IPS DF 6.9 (cell line): ENCODE measurements at regions not wholly inside any gene's neighbourhood (a gene's known extent, or its start where the extent isn't known, plus 50 kb on each side); places are given as distances from the start of the nearest gene placed in this dataset.

Experiments
- DNase-seq: peaks from one replicate; pipeline ENCODE4 v3.0.0-alpha.2; 2013; ENCODE audit warnings: low read depth, low spot score
- H3K27ac ChIP-seq: one replicate; pipeline ENCODE4 v1.5.1; 2013; ENCODE audit warnings: low read length, control low read depth
- H3K27me3 ChIP-seq: 2 replicates; pipeline ENCODE4 v1.6.1; 2013; ENCODE audit warnings: mild to moderate bottlenecking, low read length; ENCODE audit not compliant: control insufficient read depth, insufficient read depth
- H3K36me3 ChIP-seq: 2 replicates; pipeline ENCODE4 v1.6.1; 2013; ENCODE audit warnings: low read length; ENCODE audit not compliant: control insufficient read depth, insufficient read depth
- H3K4me1 ChIP-seq: 2 replicates; pipeline ENCODE4 v1.6.1; 2013; ENCODE audit warnings: low read length; ENCODE audit not compliant: control insufficient read depth, insufficient read depth
- H3K4me3 ChIP-seq: 2 replicates; pipeline ENCODE4 v1.5.1; 2013; ENCODE audit warnings: mild to moderate bottlenecking, low read length
- H3K9me3 ChIP-seq: 2 replicates; pipeline ENCODE4 v1.6.1; 2013; ENCODE audit warnings: low read length, inconsistent platforms; ENCODE audit not compliant: control insufficient read depth, insufficient read depth
- whole genome bisulfite sequencing: extraction: QIAGEN DNeasy Blood & Tissue Kit; methylation state at CpG from one replicate; pipeline ENCODE4 v1.1.7; 2013; ENCODE audit warnings: mixed read lengths, missing lambda C conversion rate; ENCODE audit not compliant: insufficient read length, insufficient coverage; 5-methylcytosine and 5-hydroxymethylcytosine counted together

DNA sequence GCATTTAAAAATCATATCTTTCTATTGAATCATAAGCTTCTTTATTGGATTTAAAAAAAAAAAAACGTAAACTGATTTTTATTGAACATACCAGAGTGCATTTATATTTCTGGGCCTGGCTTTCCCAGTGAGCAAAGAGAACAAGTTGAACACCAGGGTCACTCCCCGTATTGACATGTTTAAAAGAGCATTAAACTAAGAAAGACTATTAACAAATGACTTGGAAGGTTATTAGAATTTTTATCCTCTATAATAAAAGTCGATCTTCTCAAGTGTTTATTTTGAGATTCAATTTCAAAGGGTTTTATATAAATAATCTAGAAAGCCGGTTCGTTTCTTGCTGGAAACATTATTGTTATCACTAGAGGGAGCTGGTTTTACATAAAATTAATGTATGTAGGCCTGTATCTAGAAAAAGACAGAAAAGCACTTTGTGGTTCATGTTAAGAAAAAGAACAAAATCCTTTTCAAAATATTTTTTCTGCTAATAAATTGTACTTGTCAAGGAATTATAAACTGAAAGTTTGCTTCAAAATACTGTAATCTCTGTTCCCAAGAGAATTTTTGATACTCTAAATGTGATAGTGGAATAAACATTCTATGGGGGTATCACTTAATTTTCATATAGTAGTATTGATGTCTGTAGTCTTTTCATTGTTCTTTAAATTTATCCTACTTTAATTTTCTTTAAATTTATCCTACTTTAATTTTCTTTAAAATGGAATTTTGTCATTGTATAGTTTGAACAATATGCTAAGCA lies 321.8 kb upstream of the MME start:
- no CpG with 5 or more reads among the region's 5 CpGs for WGBS
- Histone ChIP-seq H3K27me3 (no peaks in the 10 kb centered on the region), H3K4me3 (no peak overlapping the region), H3K27ac (no peak overlapping the region), H3K9me3 (no peaks in the 10 kb centered on the region), H3K4me1 (no peaks in the 10 kb centered on the region), H3K36me3 (no peaks in the 10 kb centered on the region)
- no peak for DNase-seq

DNA sequence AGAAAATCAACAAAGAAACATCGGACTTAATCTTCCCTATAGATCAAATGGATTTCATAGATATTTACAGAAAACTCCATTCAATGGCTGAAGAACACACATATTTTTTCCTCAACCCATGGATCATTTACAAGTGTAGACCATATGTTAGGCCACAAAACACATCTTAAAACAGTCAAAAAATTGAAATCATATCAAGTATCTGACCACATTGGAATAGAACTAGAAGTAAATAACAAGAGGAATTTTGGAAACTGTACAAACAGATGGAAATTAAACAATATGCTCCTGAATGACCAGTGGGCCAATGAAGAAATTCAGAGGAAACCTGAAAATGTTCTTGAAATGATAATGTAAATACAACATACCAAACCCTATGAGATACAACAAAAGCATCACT lies 323.1 kb upstream of the GPR149 start:
- no peaks in the 10 kb centered on the region for H3K4me1 ChIP-seq
- WGBS, result no CpG with 5 or more reads among the region's 1 CpG
- no peak for DNase-seq

DNA sequence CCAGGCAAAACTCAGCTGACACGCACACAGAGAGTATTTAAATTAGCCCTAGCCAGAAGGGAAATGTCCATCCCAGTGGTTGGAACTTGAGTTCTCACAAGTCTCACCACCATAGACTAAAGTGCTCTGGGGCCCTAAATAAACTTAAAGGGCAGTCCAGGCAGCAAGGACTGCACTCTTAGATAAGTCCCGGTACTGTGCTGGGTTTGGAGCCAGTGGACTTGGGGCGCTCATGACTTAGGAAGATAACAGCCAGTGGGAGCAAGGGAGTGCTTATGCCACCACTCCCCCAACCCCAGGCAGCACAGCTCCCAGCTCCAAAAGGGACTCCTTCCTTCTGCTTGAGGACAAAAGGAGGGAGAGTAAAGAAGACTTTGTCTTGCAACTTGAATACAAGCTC lies 319.5 kb upstream of the GPR149 start:
- no peaks in the 10 kb centered on the region for H3K36me3 ChIP-seq
- no peaks in the 10 kb centered on the region for H3K4me1 ChIP-seq
- no CpG with 5 or more reads among the region's 3 CpGs for WGBS
- H3K27ac ChIP-seq, result no peak overlapping the region
- H3K4me3 ChIP-seq, result no peak overlapping the region
- no peaks in the 10 kb centered on the region for H3K27me3 ChIP-seq
- no peaks in the 10 kb centered on the region for H3K9me3 ChIP-seq
- DNase-seq, result no peak

More for the DNA sequence above, 323.1 kb upstream of the GPR149 start:
- H3K4me3 ChIP-seq, result no peak overlapping the region
- H3K27me3 ChIP-seq, result no peaks in the 10 kb centered on the region
- H3K36me3 ChIP-seq, result no peaks in the 10 kb centered on the region
- H3K27ac ChIP-seq, result no peak overlapping the region
- H3K9me3 ChIP-seq, result no peaks in the 10 kb centered on the region

DNA sequence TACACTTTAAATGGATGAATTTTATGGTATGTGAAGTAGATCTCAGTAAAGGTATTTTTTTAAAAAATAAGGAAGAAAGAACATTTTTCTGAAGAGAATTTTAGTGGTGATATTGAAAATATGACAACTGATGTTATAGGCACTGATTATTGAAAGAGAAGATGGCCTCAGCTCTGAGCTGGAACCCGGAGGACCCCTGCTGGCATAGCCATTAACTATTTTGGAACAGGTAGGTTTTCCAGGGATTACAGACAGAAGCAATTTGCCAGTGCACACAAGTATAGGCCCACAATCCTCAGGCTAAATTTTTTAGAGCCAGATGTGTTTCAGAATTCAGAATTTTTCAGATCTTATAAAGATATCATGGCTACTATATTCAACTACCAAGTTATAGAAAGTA lies 315.9 kb upstream of the GPR149 start:
- no peak overlapping the region for H3K27ac ChIP-seq
- no peaks in the 10 kb centered on the region for H3K9me3 ChIP-seq
- H3K27me3 ChIP-seq, result no peaks in the 10 kb centered on the region
- no CpG with 5 or more reads among the region's 1 CpG for WGBS
- no peak overlapping the region for H3K4me3 ChIP-seq
- H3K36me3 ChIP-seq, result no peaks in the 10 kb centered on the region
- no peak for DNase-seq
- no peaks in the 10 kb centered on the region for H3K4me1 ChIP-seq

DNA sequence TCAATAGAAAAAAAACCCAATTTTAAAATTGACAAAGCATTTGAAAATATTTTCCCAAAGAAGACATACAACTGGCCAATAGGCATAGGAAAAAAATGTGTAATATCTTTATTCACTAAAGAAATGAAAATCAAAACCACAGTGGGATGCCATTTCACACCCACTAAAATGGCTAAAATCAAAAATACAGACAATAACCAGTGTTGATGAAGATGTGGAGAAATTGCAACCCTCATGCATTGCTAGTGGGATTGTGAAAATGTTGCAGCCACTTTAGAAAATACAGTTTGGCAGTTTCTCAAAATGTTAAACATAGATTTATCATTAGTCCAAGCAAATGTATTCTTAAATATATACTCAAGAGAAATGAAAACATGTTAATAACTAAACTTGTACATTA lies 315.1 kb upstream of the GPR149 start:
- H3K4me1 ChIP-seq, result no peaks in the 10 kb centered on the region
- no peaks in the 10 kb centered on the region for H3K36me3 ChIP-seq
- H3K9me3 ChIP-seq, result no peaks in the 10 kb centered on the region
- no peaks in the 10 kb centered on the region for H3K27me3 ChIP-seq
- H3K27ac ChIP-seq, result no peak overlapping the region
- no peak for DNase-seq
- no peak overlapping the region for H3K4me3 ChIP-seq

DNA sequence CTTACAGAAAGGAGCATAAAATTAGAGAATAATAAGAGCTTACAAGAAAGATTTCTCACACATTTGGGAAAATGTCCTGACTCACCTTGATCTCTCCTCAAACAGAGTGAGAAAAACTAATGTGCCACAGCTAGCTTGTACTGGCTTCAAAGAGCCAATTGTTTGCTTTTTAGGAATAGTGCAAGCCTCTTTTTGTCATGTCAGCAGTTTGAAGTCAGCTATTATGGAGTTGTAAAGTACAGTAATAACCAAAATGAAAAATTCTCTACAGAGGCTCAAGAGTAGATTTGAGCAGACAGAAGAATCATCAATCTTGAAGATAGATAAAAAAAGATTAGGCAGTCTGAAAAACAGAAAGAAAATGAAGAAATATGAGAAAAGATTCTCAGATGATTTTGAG lies 313.4 kb upstream of the GPR149 start:
- no peaks in the 10 kb centered on the region for H3K27me3 ChIP-seq

DNA sequence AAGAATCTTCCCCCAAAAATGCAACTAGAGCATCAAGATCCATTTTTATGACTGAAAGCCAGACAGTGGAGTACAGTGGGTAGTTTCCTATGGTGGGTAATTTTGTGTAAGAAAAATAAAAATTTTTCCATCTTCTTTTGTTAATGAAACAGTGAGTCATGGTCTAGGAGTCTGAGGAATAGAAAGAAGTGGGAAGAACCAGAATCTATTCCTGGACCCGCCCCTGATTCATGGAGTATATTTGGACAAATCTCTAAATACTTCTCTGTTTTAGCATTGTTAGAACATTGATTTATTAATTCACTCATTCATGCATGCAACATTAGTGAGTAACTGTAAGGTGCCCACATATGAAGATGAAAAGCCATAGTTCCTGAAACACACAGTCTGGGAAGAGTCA lies 304.5 kb upstream of the GPR149 start:
- H3K9me3 ChIP-seq, result no peaks in the 10 kb centered on the region
- H3K36me3 ChIP-seq, result no peaks in the 10 kb centered on the region
- no peak overlapping the region for H3K4me3 ChIP-seq
- no peaks in the 10 kb centered on the region for H3K4me1 ChIP-seq
- no peak overlapping the region for H3K27ac ChIP-seq
- no peaks in the 10 kb centered on the region for H3K27me3 ChIP-seq
- no peak for DNase-seq
- no CpG with 5 or more reads among the region's 1 CpG for WGBS

More for the DNA sequence above, 313.4 kb upstream of the GPR149 start:
- Histone ChIP-seq H3K9me3 (no peaks in the 10 kb centered on the region), H3K27ac (no peak overlapping the region), H3K4me1 (no peaks in the 10 kb centered on the region), H3K4me3 (no peak overlapping the region), H3K36me3 (no peaks in the 10 kb centered on the region)
- no peak for DNase-seq

DNA sequence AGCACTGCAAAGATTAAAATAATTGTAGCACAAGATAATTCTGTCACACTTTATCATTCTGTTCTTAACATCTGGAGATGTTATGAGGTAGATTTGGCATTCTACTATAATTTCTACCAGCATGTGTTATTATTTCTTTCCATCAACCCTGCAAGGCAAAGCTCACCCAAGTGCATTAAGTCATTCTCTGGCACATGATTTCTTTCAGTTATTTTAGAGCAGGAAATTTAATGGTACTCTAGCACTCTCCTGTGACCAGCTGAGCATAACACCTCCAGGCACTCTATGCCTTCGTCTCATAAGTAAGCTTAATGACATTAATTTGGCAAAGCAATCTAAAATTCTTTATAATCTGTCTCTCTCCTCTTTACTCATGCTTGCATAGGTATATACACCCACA lies 300.2 kb upstream of the GPR149 start:
- no CpG with 5 or more reads among the region's 1 CpG for WGBS
- no peaks in the 10 kb centered on the region for H3K27me3 ChIP-seq

DNA sequence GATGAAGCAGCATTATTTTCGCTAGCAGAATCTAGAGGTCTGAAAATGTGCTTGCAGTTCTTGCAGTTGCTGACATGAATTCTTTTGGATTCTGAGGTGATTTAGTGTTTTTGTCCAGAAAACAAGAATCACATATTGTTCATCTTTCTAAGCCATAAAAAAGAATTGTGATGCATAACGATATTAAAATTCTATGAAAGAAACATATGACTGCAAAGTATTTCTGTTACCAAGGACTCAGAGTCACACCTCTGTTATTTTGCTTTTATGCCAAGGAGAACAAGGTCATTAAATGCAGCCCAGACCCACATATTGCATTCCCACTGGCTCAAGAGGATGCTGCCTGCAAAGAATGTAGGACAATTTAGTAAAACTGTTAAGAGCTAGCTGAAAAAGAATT lies 299.8 kb upstream of the GPR149 start:
- Histone ChIP-seq H3K36me3 (no peaks in the 10 kb centered on the region), H3K4me1 (no peaks in the 10 kb centered on the region), H3K27me3 (no peaks in the 10 kb centered on the region), H3K27ac (no peak overlapping the region), H3K9me3 (no peaks in the 10 kb centered on the region), H3K4me3 (no peak overlapping the region)
- DNase-seq, result no peak
- no CpG with 5 or more reads among the region's 2 CpGs for WGBS

More for the DNA sequence above, 300.2 kb upstream of the GPR149 start:
- no peak overlapping the region for H3K27ac ChIP-seq
- H3K4me1 ChIP-seq, result no peaks in the 10 kb centered on the region
- no peaks in the 10 kb centered on the region for H3K36me3 ChIP-seq
- no peaks in the 10 kb centered on the region for H3K9me3 ChIP-seq
- DNase-seq, result no peak
- no peak overlapping the region for H3K4me3 ChIP-seq

DNA sequence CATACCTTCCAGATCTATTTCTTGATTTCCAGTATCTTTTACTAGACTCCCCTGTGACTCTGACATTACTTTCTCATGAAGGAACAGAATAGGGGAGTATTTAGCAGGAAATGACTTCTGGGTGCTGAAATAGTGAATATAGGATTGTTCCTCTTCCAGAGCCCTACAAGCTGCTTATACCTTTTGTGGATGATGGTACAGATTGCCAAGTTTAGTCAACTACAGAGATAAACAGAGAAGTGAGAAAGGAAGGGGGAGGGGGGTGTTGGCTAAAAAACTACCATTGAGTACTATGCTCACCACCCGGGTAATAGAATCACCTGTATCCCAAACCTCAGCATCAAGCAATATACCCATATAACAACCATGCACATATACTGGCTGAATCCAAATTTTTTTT lies 298.3 kb upstream of the GPR149 start:
- Histone ChIP-seq H3K27me3 (no peaks in the 10 kb centered on the region), H3K27ac (no peak overlapping the region), H3K4me1 (no peaks in the 10 kb centered on the region), H3K4me3 (no peak overlapping the region), H3K36me3 (no peaks in the 10 kb centered on the region), H3K9me3 (no peaks in the 10 kb centered on the region)
- DNase-seq, result no peak
- whole genome bisulfite sequencing, result no CpG with 5 or more reads among the region's 1 CpG

DNA sequence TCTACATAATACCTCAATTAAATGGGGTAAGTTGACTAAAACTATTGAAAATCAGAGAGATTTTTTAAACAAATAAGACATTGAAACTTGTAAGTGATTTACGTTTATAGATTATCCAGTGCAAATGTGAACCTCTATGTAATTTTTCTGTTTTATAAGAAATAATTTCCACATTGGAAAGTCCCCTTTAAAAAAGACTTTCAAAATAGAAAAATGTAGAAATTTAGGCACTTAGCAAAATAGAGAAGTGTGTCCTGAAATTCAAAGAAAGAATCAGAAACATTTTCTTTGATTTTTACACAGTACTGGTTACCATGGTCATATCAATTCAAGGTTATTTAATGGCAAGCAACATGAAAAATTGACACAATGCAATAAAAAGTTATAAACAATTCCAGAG lies 290.9 kb upstream of the GPR149 start:
- WGBS, result no CpG with 5 or more reads among the region's 1 CpG
- Histone ChIP-seq H3K9me3 (no peaks in the 10 kb centered on the region), H3K4me1 (no peaks in the 10 kb centered on the region), H3K4me3 (no peak overlapping the region), H3K27ac (no peak overlapping the region), H3K36me3 (no peaks in the 10 kb centered on the region), H3K27me3 (no peaks in the 10 kb centered on the region)
- DNase-seq, result no peak
